GM18511 (cell line): ENCODE measurements at regions not wholly inside any gene's neighbourhood (a gene's known extent, or its start where the extent isn't known, plus 50 kb on each side); places are given as distances from the start of the nearest gene placed in this dataset.

Source experiments
- ATAC-seq: cut with Tn5 transposase; IDR thresholded peaks from one replicate; pipeline ENCODE4 v1.9.1; 2021; ENCODE audit warnings: mild to moderate bottlenecking, moderate library complexity; ENCODE audit not compliant: unreplicated experiment

DNA sequence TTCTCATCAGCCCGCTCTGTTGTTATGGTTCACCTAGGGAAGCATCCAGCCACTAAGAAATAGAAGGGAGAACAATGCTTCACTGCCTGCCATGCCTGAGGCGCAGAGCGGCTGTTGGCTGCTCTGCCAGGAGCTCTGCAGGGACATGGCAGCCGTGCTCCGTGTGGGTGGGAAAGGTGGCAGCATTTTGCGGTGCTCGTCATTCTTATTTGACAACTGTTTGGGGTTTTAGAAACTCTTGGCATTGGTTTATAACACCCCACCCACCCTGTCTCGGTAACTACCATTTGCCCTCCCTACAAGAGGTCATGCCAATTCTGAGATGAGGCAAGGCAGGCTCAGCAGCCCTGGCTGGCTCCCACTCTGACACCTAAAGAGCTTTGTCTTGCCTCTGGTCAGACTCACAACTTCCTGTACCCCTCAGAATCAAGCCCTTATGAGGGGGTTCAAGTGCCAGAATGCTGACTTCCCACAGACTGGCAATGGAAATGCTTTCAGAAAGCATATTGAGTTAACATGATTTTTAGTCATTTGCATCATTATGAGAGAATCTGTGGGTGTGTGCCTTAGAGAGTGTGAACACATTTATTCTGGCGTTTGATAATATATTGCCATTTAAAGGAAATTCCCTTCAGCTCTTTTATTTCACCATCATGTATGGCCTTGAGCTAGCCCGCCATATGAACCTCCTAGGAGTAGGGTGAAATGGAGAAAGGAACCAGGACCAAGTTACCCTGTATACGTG lies 288.0 kb upstream of the ANKRD55 start:
- ATAC-seq = no peak

DNA sequence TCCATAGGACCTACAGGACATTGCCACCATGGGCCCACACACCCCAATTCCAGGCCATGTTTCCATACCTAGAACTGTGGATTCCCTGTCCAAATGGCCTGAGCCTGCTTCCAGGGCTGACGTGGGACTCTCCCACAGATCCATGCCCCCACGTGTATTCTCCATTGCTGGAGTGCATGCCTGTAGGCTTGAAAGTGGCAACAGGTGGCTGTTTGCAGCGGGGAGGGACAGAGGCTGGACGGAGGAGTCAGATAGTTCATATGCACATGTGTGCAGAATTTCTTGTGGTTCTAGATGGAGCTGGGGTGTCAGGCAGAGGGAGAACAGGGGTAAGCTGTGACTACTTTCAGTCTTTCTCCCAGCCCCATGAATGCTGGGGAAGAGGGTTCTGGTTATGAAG lies 285.7 kb upstream of the ANKRD55 start:
- ATAC-seq = no peak

GRCh38 chr5:56517011-56517416 lies 283.9 kb upstream of the ANKRD55 start:
- ATAC-seq = no peak

GRCh38 chr5:56516441-56516840 lies 283.3 kb upstream of the ANKRD55 start:
- ATAC-seq = no peak

DNA sequence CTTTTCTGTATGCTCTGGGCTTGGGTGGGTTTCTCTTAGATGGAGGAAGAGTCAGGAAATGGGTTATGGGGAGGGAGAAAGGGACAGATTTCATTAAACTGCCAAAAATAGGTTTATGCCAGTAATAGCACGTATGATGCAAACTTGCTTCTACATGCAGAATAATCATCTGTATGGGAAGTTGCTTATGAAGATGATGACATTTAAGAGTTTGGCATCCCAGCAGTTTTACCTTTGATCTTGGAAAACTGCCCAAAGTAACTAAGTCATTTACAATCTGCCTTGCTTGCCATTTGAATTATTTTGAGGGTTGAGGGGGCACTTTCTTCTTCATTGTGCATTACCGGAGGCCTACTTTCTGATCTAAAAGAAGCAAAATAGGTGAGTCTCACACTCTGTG lies 282.9 kb upstream of the ANKRD55 start:
- ATAC-seq = no peak

DNA sequence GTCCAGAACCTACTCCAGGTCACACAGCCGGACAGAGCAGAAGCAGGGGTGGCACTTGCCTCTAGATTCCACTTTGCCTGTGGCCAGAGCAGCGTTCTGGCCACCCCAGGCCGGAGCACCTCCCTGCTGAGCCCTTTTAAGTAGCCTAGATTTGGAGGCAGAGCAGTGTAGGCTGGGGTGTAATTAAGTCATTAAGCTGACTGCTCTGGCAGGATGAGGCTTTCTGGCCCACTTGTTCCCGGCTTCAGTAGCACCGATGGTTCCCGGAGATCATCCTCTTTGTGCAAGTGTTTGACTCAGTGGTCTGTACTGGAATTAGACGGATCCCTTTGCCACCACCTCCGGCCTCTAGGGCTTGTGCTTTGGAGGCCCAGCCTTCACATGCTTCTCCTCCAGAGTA lies 281.9 kb upstream of the ANKRD55 start:
- no peak for ATAC-seq

GRCh38 chr5:56514245-56514644 lies 281.1 kb upstream of the ANKRD55 start:
- ATAC-seq = no peak

DNA sequence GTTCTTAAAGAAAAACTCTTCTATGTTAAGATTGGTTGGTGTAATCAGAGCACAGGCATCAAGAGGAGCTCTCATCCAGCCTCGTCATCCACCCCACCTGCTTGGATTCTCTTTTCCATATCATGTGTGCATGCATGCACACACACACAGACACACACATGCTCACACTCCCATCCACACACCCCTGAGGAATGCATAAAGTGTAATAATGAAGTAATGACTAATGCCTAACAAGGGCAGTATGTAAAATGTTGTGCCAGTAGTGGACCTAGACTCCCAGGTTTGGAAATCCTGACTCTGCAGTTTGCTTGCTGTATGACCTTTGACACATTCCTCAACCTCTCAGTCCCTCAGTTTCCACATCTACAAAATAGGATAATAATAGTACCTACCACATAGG lies 280.0 kb upstream of the ANKRD55 start:
- ATAC-seq = no peak

DNA sequence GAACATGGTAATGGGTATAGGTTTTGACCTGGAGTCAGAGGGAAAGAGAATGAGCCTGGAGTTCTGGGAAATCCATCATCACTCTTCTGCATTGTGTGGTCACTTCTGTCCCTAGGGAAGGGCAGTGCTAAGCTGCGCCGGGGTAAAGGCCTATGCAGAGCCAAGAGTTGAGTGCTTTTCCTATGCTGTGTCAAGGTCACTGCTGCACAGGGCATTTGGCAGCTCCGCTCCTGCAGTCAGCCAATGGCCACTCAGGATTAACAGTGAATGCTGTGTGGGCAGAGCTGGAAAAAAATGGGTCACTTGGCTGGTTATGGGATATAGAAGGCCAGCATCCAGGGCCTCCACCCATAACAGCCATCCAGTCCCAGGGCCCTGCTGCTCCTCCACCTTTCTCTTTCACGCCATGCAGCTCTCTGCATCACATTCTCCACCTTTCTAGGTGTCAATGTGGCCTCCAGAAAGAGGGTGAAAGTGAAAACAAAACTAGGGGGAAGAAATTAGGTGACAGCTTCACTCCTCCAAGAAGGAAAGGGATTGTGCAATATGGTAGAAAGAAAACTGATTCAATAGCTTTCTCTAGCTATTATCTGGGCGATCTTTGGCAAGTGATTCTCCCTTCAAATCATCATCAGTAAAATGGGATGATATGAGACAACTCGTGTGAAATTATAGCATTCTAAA lies 279.3 kb upstream of the ANKRD55 start:
- no peak for ATAC-seq

GRCh38 chr5:56511326-56511841 lies 278.3 kb upstream of the ANKRD55 start:
- no peak for ATAC-seq

- no peak for ATAC-seq
These were observed 275.1 kb upstream of the ANKRD55 start for GRCh38 chr5:56508249-56508648.

- no peak for ATAC-seq
These were observed 274.3 kb upstream of the ANKRD55 start for GRCh38 chr5:56507351-56507930.

DNA sequence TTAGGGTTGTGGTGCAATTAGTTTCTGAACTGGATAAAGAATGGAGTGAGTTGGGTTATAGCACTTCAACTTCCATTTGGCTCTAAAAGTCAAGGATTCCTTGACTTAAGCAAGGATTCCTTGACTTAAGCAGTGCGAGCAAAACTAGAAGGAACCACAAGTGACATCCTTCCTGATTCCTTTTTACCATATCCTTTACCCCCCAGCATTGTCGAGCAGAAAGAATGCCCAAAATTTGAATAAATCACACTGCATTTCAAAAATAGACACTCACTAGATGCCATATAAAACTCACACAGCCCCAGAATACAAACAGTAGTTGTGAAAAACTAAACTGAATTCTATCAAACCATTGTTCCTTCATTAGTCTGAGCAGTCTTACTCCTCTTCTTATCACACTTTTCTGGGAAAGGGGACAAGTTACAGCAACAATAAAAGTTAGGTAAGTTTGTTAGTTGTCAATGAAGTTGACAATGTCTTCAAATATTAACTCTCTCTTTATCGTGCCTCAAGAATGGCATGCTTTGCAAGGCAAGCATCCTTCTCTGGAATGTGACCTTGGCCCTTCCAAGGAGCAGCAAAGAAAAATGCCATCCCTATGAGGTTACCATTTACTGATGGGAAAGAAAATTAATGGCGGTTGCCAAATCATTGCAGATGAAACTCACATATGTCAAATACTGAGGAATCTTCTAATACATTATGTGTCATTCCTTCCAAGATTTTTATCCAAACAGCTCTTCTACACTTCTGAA lies 273.3 kb upstream of the ANKRD55 start:
- no peak for ATAC-seq

GRCh38 chr5:56503929-56504328 lies 270.8 kb upstream of the ANKRD55 start:
- ATAC-seq = no peak

DNA sequence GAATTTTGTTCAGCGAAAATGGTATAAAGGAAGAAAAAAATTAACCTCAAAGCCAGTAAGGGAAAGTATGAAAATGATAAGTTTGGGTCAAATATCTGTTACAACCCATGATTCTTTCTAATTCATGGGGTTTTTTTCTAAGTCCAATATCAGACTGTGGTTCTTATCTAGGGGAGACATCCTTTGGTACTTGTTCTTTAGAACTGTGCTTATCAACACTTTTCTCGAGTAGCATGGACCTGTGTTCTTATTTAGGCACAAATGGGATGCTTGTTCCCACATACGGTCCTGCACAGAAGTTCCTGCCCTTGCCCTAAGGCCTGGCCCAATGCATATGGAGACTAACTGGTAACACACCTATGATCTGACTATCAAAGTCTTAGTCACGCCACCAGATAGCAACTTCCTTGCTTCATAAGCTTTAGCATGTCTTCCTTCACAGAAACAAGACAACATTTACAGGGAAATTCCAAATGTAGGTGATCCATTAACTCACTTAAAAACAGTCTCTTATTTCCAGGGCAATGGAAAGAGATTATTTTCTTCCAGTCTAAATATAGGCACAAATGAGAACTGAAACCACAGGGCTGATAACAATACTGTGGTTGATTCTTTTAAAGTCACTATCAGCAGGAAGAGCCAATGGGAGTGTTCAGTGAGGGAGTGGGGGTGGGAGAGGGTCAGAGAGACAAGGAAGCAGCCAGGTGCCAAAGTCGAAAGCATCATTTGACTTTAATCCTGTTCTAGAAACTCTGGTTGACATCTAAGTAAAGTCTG lies 268.8 kb upstream of the ANKRD55 start:
- ATAC-seq = no peak

GRCh38 chr5:56499901-56500300 lies 266.8 kb upstream of the ANKRD55 start:
- no peak for ATAC-seq

GRCh38 chr5:56499491-56499890 lies 266.4 kb upstream of the ANKRD55 start:
- no peak for ATAC-seq

DNA sequence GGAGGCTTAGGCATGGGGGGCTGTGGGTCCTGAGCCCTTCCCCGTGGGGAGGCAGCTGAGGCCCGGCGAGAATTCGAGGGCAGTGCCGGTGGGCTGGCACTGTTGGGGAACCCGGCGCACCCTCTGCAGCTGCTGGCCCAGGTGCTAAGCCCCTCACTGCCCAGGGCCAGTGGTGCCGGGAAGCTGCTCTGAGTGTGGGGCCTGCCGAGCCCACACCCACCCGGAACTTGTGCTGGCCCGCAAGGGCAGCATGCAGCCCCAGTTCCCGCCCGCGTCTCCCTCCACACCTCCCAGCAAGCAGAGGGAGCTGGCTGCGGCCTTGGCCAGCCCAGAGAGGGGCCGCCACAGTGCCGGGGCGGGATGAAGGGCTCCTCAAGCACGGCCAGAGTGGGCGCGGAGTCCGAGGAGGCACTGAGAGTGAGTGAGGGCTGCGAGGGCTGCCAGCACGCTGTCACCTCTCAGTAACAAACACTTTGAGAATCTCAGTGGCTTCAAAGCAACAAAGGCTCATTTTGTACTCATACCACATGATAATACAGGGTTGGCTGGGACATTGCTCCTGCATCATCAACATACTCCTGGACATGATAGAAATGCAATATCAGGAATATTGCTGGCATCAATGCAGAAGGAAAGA lies 265.7 kb upstream of the ANKRD55 start:
- ATAC-seq = no peak

DNA sequence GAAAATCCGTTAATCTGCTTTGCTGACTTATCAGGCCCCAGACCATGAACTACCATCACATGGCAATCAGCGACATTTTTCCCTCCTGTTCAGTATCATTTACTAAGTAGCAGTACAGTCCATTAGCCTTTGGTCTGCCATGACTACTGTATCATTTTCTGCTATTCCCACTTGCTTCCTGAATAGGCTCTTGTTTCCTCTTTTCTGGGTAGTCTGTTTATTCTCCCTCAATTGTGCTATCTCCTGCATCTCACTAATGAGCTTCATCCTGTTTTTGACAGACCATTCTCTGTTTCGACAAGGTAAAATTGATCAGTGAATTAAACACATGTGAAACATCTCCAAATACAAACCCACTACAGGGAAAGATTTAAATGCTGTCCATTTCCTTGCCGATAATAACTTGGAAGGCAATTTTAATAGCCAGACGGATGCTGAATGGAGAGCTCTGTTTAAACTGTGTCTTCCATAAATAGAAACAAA lies 263.5 kb upstream of the ANKRD55 start:
- ATAC-seq = no peak

GRCh38 chr5:56494300-56494731 lies 261.2 kb upstream of the ANKRD55 start:
- no peak for ATAC-seq
